CD4-positive, alpha-beta T cell (primary cell): ENCODE measurements at regions not wholly inside any gene's neighbourhood (a gene's known extent, or its start where the extent isn't known, plus 50 kb on each side); places are given as distances from the start of the nearest gene placed in this dataset.

Source experiments
- ATAC-seq: fragments of 200-7000 bp; cut with Tn5 transposase; one replicate; pipeline ENCODE4 v1.10.0; 2022; ENCODE audit warnings: mild to moderate bottlenecking; ENCODE audit not compliant: poor library complexity
- CTCF ChIA-PET: fragments of 350-600 bp; sonication (Branson Sonifier 250); formaldehyde crosslinking; loops from one replicate; lab custom pipeline; 2021; ENCODE audit warnings: antibody characterized with exemption, inconsistent platforms; lab: Charles Lee
- POLR2A ChIA-PET: fragments of 350-600 bp; sonication (Branson Sonifier 250); formaldehyde crosslinking; loops from one replicate; lab custom pipeline; 2021; ENCODE audit warnings: antibody characterized with exemption, inconsistent platforms; lab: Charles Lee
- DNase-seq, 14 experiments: peaks; one replicate each; pipeline ENCODE4 v3.0.0-alpha.2; 2013 to 2020; ENCODE audit warnings: mixed read lengths in 2 of 14
- H3K27ac ChIP-seq, 2 donors: one replicate each; pipeline versions ENCODE4 v1.5.1 to v1.7.0; 2013; ENCODE audit warnings: low read length in 2 of 2, low read depth in 1 of 2, mild to moderate bottlenecking in 1 of 2
- H3K27me3 ChIP-seq, 2 experiments: 1 replicate in 1 of 2; 2 replicates in 1 of 2; pipeline versions ENCODE4 v1.6.1 to v1.7.0; 2013; ENCODE audit warnings: low read length in 2 of 2, control low read depth in 1 of 2, mild to moderate bottlenecking in 1 of 2, moderate library complexity in 1 of 2; ENCODE audit not compliant: insufficient read depth in 2 of 2, control insufficient read depth in 1 of 2
- H3K36me3 ChIP-seq: one replicate; pipeline ENCODE4 v1.6.1; 2013; ENCODE audit warnings: low read length, control low read depth; ENCODE audit not compliant: insufficient read depth
- H3K4me1 ChIP-seq: one replicate; pipeline ENCODE4 v1.6.1; 2013; ENCODE audit warnings: low read length, control low read depth; ENCODE audit not compliant: insufficient read depth
- H3K4me3 ChIP-seq: one replicate; pipeline ENCODE4 v1.5.1; 2013; ENCODE audit warnings: mild to moderate bottlenecking, low read length, moderate library complexity
- H3K9me3 ChIP-seq, 2 experiments: 1 replicate in 1 of 2; 2 replicates in 1 of 2; pipeline versions ENCODE4 v1.6.1 to v1.7.0; 2013; ENCODE audit warnings: low read length in 2 of 2, mild to moderate bottlenecking in 2 of 2, control low read depth in 1 of 2, moderate library complexity in 1 of 2; ENCODE audit not compliant: control insufficient read depth in 1 of 2, insufficient read depth in 1 of 2
- H3K27ac Mint-ChIP-seq: one replicate; pipeline ENCODE4 v1.8.0; 2020; ENCODE audit warnings: mixed read lengths
- H3K27me3 Mint-ChIP-seq: one replicate; pipeline ENCODE4 v1.8.0; 2021; ENCODE audit warnings: mixed read lengths
- H3K36me3 Mint-ChIP-seq: one replicate; pipeline ENCODE4 v1.8.0; 2021; ENCODE audit warnings: low read depth, mixed read lengths
- H3K4me1 Mint-ChIP-seq: one replicate; pipeline ENCODE4 v1.8.0; 2021; ENCODE audit warnings: low read depth, mixed read lengths
- H3K4me3 Mint-ChIP-seq: one replicate; pipeline ENCODE4 v1.8.0; 2020; ENCODE audit warnings: mild to moderate bottlenecking, mixed read lengths
- H3K9me3 Mint-ChIP-seq: one replicate; pipeline ENCODE4 v1.8.0; 2020; ENCODE audit warnings: mixed read lengths
- CTCF ChIP-seq: fragments of 200-600 bp; IDR thresholded peaks from one replicate; pipeline ENCODE4 v1.8.0; 2022; ENCODE audit warnings: antibody characterized with exemption, mild to moderate bottlenecking
- intact Hi-C, 2 experiments: fragments of 100-400 bp; cut with DNase I in 1 of 2; cut with micrococcal nuclease in 1 of 2; formaldehyde crosslinking; loops; one replicate each; pipeline versions ENCODE4 v1.15.1 to v1.9.0; 2023 to 2025; cut with DNase I, micrococcal nuclease

GRCh38 chr3:43966126-43966525, 275.4 kb downstream of the ABHD5 start:
- Mint-ChIP-seq H3K4me3 (no peak overlapping the region), H3K4me1 (no peaks in the 10 kb centered on the region), H3K36me3 (no peaks in the 10 kb centered on the region), H3K27me3 (peaks cover 28% of the 10 kb centered on the region), H3K9me3 (no peaks in the 10 kb centered on the region), H3K27ac (no peak overlapping the region)
- ChIA-PET POLR2A (no interaction called here), CTCF (no interaction called here)
- Histone ChIP-seq H3K4me3 (no peak overlapping the region), H3K36me3 (no peaks in the 10 kb centered on the region), H3K4me1 (no peaks in the 10 kb centered on the region), H3K27ac (no peak overlapping the region), H3K27me3 (peaks cover 3 to 6% of the 10 kb centered on the region in 2 experiments), H3K9me3 (no peaks in the 10 kb centered on the region)
- intact Hi-C loops, result no loop called here
- DNase-seq (no peak), ATAC-seq (no peak)
- TF ChIP-seq CTCF, result no peak

GRCh38 chr3:43966530-43966929, 275.2 kb upstream of the TOPAZ1 start:
- H3K27me3 ChIP-seq, result peaks cover under 1 to 6% of the 10 kb centered on the region in 2 experiments
- Mint-ChIP-seq H3K36me3 (no peaks in the 10 kb centered on the region), H3K9me3 (no peaks in the 10 kb centered on the region), H3K27me3 (peaks cover 32% of the 10 kb centered on the region), H3K4me3 (no peak overlapping the region), H3K4me1 (no peaks in the 10 kb centered on the region), H3K27ac (no peak overlapping the region)
- DNase-seq, result no peak
- H3K9me3 ChIP-seq, result no peaks in the 10 kb centered on the region
- no peaks in the 10 kb centered on the region for H3K4me1 ChIP-seq
- H3K27ac ChIP-seq, result no peak overlapping the region
- TF ChIP-seq CTCF, result no peak
- POLR2A ChIA-PET, result no interaction called here
- intact Hi-C loops, result no loop called here
- CTCF ChIA-PET, result no interaction called here
- no peaks in the 10 kb centered on the region for H3K36me3 ChIP-seq
- no peak for ATAC-seq
- H3K4me3 ChIP-seq, result no peak overlapping the region

- no peak overlapping the region for H3K27ac Mint-ChIP-seq
- no peak overlapping the region for H3K4me3 Mint-ChIP-seq
- peaks cover 31% of the 10 kb centered on the region for H3K27me3 Mint-ChIP-seq
Measured at GRCh38 chr3:43968465-43968864, 273.2 kb upstream of the TOPAZ1 start.

More at GRCh38 chr3:43968465-43968864, 273.2 kb upstream of the TOPAZ1 start:
- intact Hi-C loops, result no loop called here
- Histone ChIP-seq H3K27ac (no peak overlapping the region), H3K9me3 (peaks cover 0 to 5% of the 10 kb centered on the region in 2 experiments), H3K4me3 (no peak overlapping the region), H3K27me3 (peaks cover 0 to 6% of the 10 kb centered on the region in 2 experiments), H3K36me3 (no peaks in the 10 kb centered on the region), H3K4me1 (no peaks in the 10 kb centered on the region)
- H3K9me3 Mint-ChIP-seq, result no peaks in the 10 kb centered on the region
- no peak for DNase-seq
- H3K36me3 Mint-ChIP-seq, result no peaks in the 10 kb centered on the region
- H3K4me1 Mint-ChIP-seq, result no peaks in the 10 kb centered on the region
- ChIA-PET POLR2A (no interaction called here), CTCF (interaction anchor here (1.2 kb wide), 1 partner anchor 13 kb away, joined by 3 read pairs; no protein-coding TSS in a partner anchor)
- ATAC-seq, result no peak
- no peak for TF ChIP-seq CTCF
